ENCODE measurements at regions not wholly inside any gene's neighbourhood (a gene's known extent, or its start where the extent isn't known, plus 50 kb on each side); places are given as distances from the start of the nearest gene placed in this dataset.
A peak's percentile ranks its signal among the peaks of the same experiment; 100 is the strongest.

DNA sequence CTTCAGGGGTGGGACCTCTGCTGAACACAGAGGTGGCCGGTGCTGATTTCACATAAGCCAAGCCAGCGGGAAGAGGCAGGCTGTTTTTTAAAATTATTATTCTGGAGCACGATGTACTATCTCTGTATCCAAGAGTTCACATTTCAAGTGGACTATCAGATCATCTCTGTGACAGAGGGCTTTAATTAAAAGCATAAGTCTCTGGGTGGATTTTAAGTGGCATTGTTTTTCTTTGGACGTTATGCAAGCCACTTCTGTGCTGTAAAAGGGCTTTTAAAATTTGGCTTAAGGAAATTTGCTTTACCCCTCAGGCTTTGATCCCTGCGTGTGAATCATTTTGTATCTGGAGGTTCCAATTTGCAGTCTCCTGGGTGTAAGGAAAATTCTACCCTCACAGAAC is 124.7 kb downstream of the PALM2AKAP2 start:
- H3K36me3 ChIP-seq, result no peaks in the 10 kb centered on the region
- no peak overlapping the region for H3K27ac ChIP-seq
- peaks cover 29% of the 10 kb centered on the region for H3K4me1 ChIP-seq
- TF ChIP-seq, protein P1, sequence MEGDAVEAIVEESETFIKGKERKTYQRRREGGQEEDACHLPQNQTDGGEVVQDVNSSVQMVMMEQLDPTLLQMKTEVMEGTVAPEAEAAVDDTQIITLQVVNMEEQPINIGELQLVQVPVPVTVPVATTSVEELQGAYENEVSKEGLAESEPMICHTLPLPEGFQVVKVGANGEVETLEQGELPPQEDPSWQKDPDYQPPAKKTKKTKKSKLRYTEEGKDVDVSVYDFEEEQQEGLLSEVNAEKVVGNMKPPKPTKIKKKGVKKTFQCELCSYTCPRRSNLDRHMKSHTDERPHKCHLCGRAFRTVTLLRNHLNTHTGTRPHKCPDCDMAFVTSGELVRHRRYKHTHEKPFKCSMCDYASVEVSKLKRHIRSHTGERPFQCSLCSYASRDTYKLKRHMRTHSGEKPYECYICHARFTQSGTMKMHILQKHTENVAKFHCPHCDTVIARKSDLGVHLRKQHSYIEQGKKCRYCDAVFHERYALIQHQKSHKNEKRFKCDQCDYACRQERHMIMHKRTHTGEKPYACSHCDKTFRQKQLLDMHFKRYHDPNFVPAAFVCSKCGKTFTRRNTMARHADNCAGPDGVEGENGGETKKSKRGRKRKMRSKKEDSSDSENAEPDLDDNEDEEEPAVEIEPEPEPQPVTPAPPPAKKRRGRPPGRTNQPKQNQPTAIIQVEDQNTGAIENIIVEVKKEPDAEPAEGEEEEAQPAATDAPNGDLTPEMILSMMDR (IDR thresholded peaks at IDR 0.05), result no peak
- no peaks in the 10 kb centered on the region for H3K9me3 ChIP-seq
- DNase-seq, result no peak
- intact Hi-C loops (cut with DNase I), result loop anchor here (10.0 kb wide), 1 partner anchor 250 kb away; no protein-coding TSS in a partner anchor
- no peak overlapping the region for H3K4me3 ChIP-seq
- no peaks in the 10 kb centered on the region for H3K27me3 ChIP-seq
- no peak for ATAC-seq

DNA sequence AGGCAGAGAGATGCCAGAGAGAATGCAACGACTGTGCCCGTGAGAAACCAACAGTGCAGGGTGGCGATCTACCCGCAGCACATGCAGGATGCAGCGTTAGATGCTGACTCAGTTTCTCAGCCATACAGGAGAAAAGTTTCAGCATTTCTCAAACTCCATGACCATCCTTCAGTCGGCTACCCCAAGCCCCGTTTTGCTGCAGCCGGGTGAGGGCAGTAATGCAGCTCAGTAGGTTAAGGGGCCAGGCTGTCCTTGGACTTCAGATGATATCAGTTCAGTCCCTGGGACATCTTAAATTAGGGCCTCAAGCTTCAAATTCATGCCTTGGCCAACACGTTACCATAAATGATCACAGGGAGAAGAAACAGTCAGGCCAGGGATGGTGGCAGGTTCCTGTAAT is 125.5 kb downstream of the PALM2AKAP2 start:
- Histone ChIP-seq H3K4me1 (peaks cover 34% of the 10 kb centered on the region), H3K27ac (peak overlapping the region; percentile 63), H3K4me3 (no peak overlapping the region), H3K27me3 (no peaks in the 10 kb centered on the region), H3K9me3 (no peaks in the 10 kb centered on the region), H3K36me3 (no peaks in the 10 kb centered on the region)
- TF ChIP-seq, protein P1 (IDR thresholded peaks at IDR 0.05), result no peak
- intact Hi-C loops (cut with DNase I), result loop anchor here (10.0 kb wide), 1 partner anchor 249 kb away; no protein-coding TSS in a partner anchor
- DNase-seq (no peak), ATAC-seq (no peak)

DNA sequence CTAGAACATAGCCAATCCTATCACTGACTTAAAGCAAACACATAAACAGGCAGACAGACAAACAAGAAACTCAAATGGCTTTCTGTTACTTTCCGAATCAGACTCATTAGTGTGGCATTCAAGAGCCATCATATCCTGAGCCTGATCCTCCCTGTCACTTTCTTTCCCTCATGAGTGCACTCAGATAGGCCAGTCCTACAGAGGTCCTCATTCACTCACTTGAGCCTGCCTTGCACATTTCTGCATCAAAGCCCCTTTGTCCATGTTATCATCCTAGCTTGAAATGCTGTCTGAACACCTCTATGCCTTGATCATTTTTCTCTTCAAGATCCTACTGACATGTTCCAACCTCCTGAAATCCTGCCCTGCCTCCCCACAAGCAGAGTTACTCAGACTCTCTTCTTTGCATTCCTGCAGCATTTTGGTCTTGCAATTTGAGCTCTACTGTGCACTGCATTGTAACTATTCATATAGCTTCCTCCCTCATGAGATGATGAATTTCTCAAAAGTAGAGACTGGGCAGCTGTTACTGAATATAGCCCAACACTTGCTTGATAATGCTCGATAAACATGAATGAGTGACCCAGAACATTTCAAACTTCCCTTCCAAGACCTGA is 126.9 kb downstream of the PALM2AKAP2 start:
- Histone ChIP-seq H3K27ac (peak overlapping the region; percentile 63), H3K9me3 (no peaks in the 10 kb centered on the region), H3K36me3 (no peaks in the 10 kb centered on the region), H3K4me1 (peaks cover 48% of the 10 kb centered on the region), H3K27me3 (no peaks in the 10 kb centered on the region), H3K4me3 (no peak overlapping the region)
- no peak for DNase-seq
- intact Hi-C loops (cut with DNase I), result loop anchor here (10.0 kb wide), 1 partner anchor 248 kb away; no protein-coding TSS in a partner anchor
- no peak for ATAC-seq
- TF ChIP-seq, protein P1 (IDR thresholded peaks at IDR 0.05), result no peak

DNA sequence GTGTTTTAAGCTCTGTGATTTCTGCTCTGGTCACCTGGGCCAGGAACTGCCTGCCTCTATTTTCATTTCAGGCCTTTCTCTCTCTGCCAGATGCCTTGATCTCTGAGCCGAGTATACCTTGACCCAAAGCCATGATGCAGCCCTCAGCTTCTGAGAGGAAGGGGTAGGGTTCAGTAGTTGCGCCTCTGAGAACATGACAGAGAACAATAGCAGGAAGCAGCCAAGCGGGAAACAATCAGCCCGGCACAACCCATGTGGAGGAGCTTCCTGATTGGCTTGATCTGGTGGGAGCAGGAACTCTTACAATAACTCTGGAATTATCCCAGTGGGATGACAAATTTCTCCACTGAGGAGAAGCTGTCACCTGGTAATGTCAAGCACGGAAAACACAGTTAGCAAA is 127.4 kb downstream of the PALM2AKAP2 start:
- H3K9me3 ChIP-seq, result no peaks in the 10 kb centered on the region
- peak overlapping the region; percentile 63 for H3K27ac ChIP-seq

DNA sequence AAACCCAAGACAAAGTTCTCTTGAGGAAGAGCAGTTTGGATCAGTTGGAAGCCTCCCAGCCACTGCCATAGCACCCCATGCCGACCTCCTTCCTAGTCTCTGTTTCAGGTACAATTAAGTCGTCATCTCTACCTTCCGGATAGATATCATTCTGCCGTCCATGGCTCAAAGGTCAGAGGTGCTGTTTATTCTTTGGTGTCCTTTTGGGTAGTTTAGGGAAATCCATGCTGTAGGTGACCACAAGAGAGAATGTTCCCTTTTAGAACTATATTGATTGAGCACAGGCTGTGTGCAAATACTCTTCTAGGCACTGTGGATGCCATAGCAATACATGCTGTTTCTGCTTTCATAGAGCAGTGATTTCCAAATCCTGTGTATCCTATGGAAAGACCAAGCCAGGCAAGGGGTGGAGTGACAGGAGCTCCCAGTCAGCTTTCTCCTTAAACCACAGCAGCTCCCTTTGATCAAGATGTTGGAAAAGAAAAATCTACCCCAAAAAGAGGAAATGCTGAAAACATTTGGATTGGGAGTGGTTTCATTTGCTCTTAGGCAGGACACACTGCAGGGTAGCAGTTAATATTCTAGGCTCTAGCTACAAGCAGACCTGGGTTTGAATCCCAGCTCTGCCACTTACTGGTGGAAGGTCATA is 127.9 kb downstream of the PALM2AKAP2 start:
- DNase-seq (no peak), ATAC-seq (no peak)
- TF ChIP-seq, protein P1 (IDR thresholded peaks at IDR 0.05), result no peak
- Histone ChIP-seq H3K4me1 (peaks cover 57% of the 10 kb centered on the region), H3K27me3 (no peaks in the 10 kb centered on the region), H3K36me3 (no peaks in the 10 kb centered on the region), H3K4me3 (no peak overlapping the region), H3K27ac (peak overlapping the region; percentile 63), H3K9me3 (no peaks in the 10 kb centered on the region)
- intact Hi-C loops (cut with DNase I), result loop anchor here (10.0 kb wide), 1 partner anchor 247 kb away; no protein-coding TSS in a partner anchor

More for the DNA sequence above, 127.4 kb downstream of the PALM2AKAP2 start:
- TF ChIP-seq, protein P1 (IDR thresholded peaks at IDR 0.05), result no peak
- H3K4me1 ChIP-seq, result peaks cover 52% of the 10 kb centered on the region
- no peak overlapping the region for H3K4me3 ChIP-seq
- no peaks in the 10 kb centered on the region for H3K36me3 ChIP-seq
- no peak for DNase-seq
- peak; percentile 55 for ATAC-seq
- no peaks in the 10 kb centered on the region for H3K27me3 ChIP-seq
- intact Hi-C loops (cut with DNase I), result loop anchor here (10.0 kb wide), 1 partner anchor 247 kb away; no protein-coding TSS in a partner anchor
